ENCODE measurements at regions not wholly inside any gene's neighbourhood (a gene's known extent, or its start where the extent isn't known, plus 50 kb on each side); places are given as distances from the start of the nearest gene placed in this dataset.
A peak's percentile ranks its signal among the peaks of the same experiment; 100 is the strongest.

GRCh38 chr15:36263666-36264065, 315.8 kb upstream of the CDIN1 start:
- no peak for ATAC-seq (replicated peaks in 6 of 8)

GRCh38 chr15:36265422-36265821, 314.0 kb upstream of the CDIN1 start:
- no peaks in the 10 kb centered on the region for H3K4me1 ChIP-seq (replicated peaks in 1 of 2)
- in situ Hi-C loops (cut with MboI; ENCODE audit: low pct_unique_long_range_greater_than_20kb in 2 of 9, low sequenced_read_pairs in 9 of 9, unreplicated experiment in 9 of 9) = no loop called here
- no peak overlapping the region for H3K4me3 ChIP-seq
- 86 to 100% (median 93%) methylated on average over 1 of the region's 1 CpG; no CpG with 5 or more reads in 1 of the 10 experiments for WGBS, 10 experiments
- ATAC-seq (replicated peaks in 6 of 8) = no peak
- no peak overlapping the region for H3K27ac ChIP-seq

More at GRCh38 chr15:36263666-36264065, 315.8 kb upstream of the CDIN1 start:
- in situ Hi-C loops (cut with MboI; ENCODE audit: low pct_unique_long_range_greater_than_20kb in 2 of 9, low sequenced_read_pairs in 9 of 9, unreplicated experiment in 9 of 9) = no loop called here
- Histone ChIP-seq H3K4me3 (no peak overlapping the region), H3K27ac (no peak overlapping the region), H3K4me1 (replicated peaks in 1 of 2) (no peaks in the 10 kb centered on the region)
- 44 to 100% (median 92%) methylated on average over 1 to 2 of the region's 2 CpGs for WGBS, 10 experiments

- ATAC-seq (replicated peaks in 6 of 8) = no peak
- 20 to 100% (median 69%) methylated on average over 1 to 5 of the region's 5 CpGs; no CpG with 5 or more reads in 2 of the 10 experiments for WGBS, 10 experiments
- Histone ChIP-seq H3K4me1 (replicated peaks in 1 of 2) (peaks cover 0 to 3% of the 10 kb centered on the region in 2 donors), H3K4me3 (no peak overlapping the region), H3K27ac (no peak overlapping the region)
- in situ Hi-C loops (cut with MboI; ENCODE audit: low pct_unique_long_range_greater_than_20kb in 2 of 9, low sequenced_read_pairs in 9 of 9, unreplicated experiment in 9 of 9) = no loop called here
Measured at GRCh38 chr15:36271048-36271447, 308.4 kb upstream of the CDIN1 start.

GRCh38 chr15:36275656-36276055, 303.8 kb upstream of the CDIN1 start:
- in situ Hi-C loops (cut with MboI; ENCODE audit: low pct_unique_long_range_greater_than_20kb in 2 of 9, low sequenced_read_pairs in 9 of 9, unreplicated experiment in 9 of 9) = no loop called here
- no peak overlapping the region for H3K27ac ChIP-seq
- WGBS, 10 experiments = 21 to 100% (median 65%) methylated on average over 1 to 2 of the region's 2 CpGs

GRCh38 chr15:36278219-36278618, 301.2 kb upstream of the CDIN1 start:
- H3K4me3 ChIP-seq = no peak overlapping the region
- H3K4me1 ChIP-seq (replicated peaks in 1 of 2) = no peaks in the 10 kb centered on the region
- WGBS, 10 experiments = 83 to 100% methylated on average over 1 of the region's 1 CpG; no CpG with 5 or more reads in 8 of the 10 experiments
- no peak overlapping the region for H3K27ac ChIP-seq
- no peak for ATAC-seq (replicated peaks in 6 of 8)
- in situ Hi-C loops (cut with MboI; ENCODE audit: low pct_unique_long_range_greater_than_20kb in 2 of 9, low sequenced_read_pairs in 9 of 9, unreplicated experiment in 9 of 9) = no loop called here

More at GRCh38 chr15:36275656-36276055, 303.8 kb upstream of the CDIN1 start:
- no peak for ATAC-seq (replicated peaks in 6 of 8)
- peaks cover 0 to 3% of the 10 kb centered on the region in 2 donors for H3K4me1 ChIP-seq (replicated peaks in 1 of 2)
- H3K4me3 ChIP-seq = no peak overlapping the region

GRCh38 chr15:36282821-36283220, 296.6 kb upstream of the CDIN1 start:
- WGBS, 10 experiments = 43 to 100% (median 79%) methylated on average over 1 of the region's 1 CpG; no CpG with 5 or more reads in 2 of the 10 experiments
- Histone ChIP-seq H3K27ac (no peak overlapping the region), H3K4me3 (no peak overlapping the region), H3K4me1 (replicated peaks in 1 of 2) (peaks cover 0 to 3% of the 10 kb centered on the region in 2 donors)
- ATAC-seq (replicated peaks in 6 of 8) = no peak
- in situ Hi-C loops (cut with MboI; ENCODE audit: low pct_unique_long_range_greater_than_20kb in 2 of 9, low sequenced_read_pairs in 9 of 9, unreplicated experiment in 9 of 9) = no loop called here

- Histone ChIP-seq H3K27ac (no peak overlapping the region), H3K4me3 (no peak overlapping the region), H3K4me1 (replicated peaks in 1 of 2) (peaks cover 0 to 3% of the 10 kb centered on the region in 2 donors)
- in situ Hi-C loops (cut with MboI; ENCODE audit: low pct_unique_long_range_greater_than_20kb in 2 of 9, low sequenced_read_pairs in 9 of 9, unreplicated experiment in 9 of 9) = no loop called here
- no peak for ATAC-seq (replicated peaks in 6 of 8)
Measured at GRCh38 chr15:36284911-36285310, 294.5 kb upstream of the CDIN1 start.

- no peak overlapping the region for H3K27ac ChIP-seq
- WGBS, 10 experiments = 44 to 90% (median 78%) methylated on average over 2 to 3 of the region's 3 CpGs
- in situ Hi-C loops (cut with MboI; ENCODE audit: low pct_unique_long_range_greater_than_20kb in 2 of 9, low sequenced_read_pairs in 9 of 9, unreplicated experiment in 9 of 9) = no loop called here
- ATAC-seq (replicated peaks in 6 of 8) = no peak
- H3K4me3 ChIP-seq = no peak overlapping the region
- peaks cover 3 to 4% of the 10 kb centered on the region in 2 donors for H3K4me1 ChIP-seq (replicated peaks in 1 of 2)
Measured at GRCh38 chr15:36291501-36291900, 287.9 kb upstream of the CDIN1 start.

GRCh38 chr15:36294359-36294758, 285.1 kb upstream of the CDIN1 start:
- Histone ChIP-seq H3K4me1 (replicated peaks in 1 of 2) (peaks cover 0 to 4% of the 10 kb centered on the region in 2 donors), H3K4me3 (no peak overlapping the region), H3K27ac (no peak overlapping the region)
- WGBS, 10 experiments = 17 to 40% (median 25%) methylated on average over 1 of the region's 1 CpG; no CpG with 5 or more reads in 7 of the 10 experiments
- in situ Hi-C loops (cut with MboI; ENCODE audit: low pct_unique_long_range_greater_than_20kb in 2 of 9, low sequenced_read_pairs in 9 of 9, unreplicated experiment in 9 of 9) = no loop called here
- ATAC-seq (replicated peaks in 6 of 8) = no peak

GRCh38 chr15:36301947-36302346, 277.5 kb upstream of the CDIN1 start:
- H3K27ac ChIP-seq = no peak overlapping the region
- peak in 3 of 8 experiments; percentile 24 to 50 (median 33) for ATAC-seq (replicated peaks in 6 of 8)
- in situ Hi-C loops (cut with MboI; ENCODE audit: low pct_unique_long_range_greater_than_20kb in 2 of 9, low sequenced_read_pairs in 9 of 9, unreplicated experiment in 9 of 9) = no loop called here
- H3K4me3 ChIP-seq = no peak overlapping the region
- H3K4me1 ChIP-seq (replicated peaks in 1 of 2) = peaks cover 10 to 12% of the 10 kb centered on the region in 2 donors
- WGBS, 10 experiments = 17 to 82% (median 51%) methylated on average over 1 to 5 of the region's 5 CpGs; no CpG with 5 or more reads in 1 of the 10 experiments

- Histone ChIP-seq H3K27ac (no peak overlapping the region), H3K4me3 (no peak overlapping the region), H3K4me1 (replicated peaks in 1 of 2) (no peaks in the 10 kb centered on the region)
- WGBS, 10 experiments = 0 to 50% (median 33%) methylated on average over 1 of the region's 1 CpG; no CpG with 5 or more reads in 5 of the 10 experiments
- ATAC-seq (replicated peaks in 6 of 8) = peak in 1 of 8 experiments; percentile 12
- in situ Hi-C loops (cut with MboI; ENCODE audit: low pct_unique_long_range_greater_than_20kb in 2 of 9, low sequenced_read_pairs in 9 of 9, unreplicated experiment in 9 of 9) = no loop called here
Measured at GRCh38 chr15:36313021-36313420, 266.4 kb upstream of the CDIN1 start.

- Histone ChIP-seq H3K4me3 (no peak overlapping the region), H3K4me1 (replicated peaks in 1 of 2) (no peaks in the 10 kb centered on the region), H3K27ac (no peak overlapping the region)
- ATAC-seq (replicated peaks in 6 of 8) = no peak
- WGBS, 10 experiments = 58 to 100% (median 92%) methylated on average over 2 of the region's 2 CpGs; no CpG with 5 or more reads in 1 of the 10 experiments
- in situ Hi-C loops (cut with MboI; ENCODE audit: low pct_unique_long_range_greater_than_20kb in 2 of 9, low sequenced_read_pairs in 9 of 9, unreplicated experiment in 9 of 9) = no loop called here
Measured at GRCh38 chr15:36313736-36314280, 265.6 kb upstream of the CDIN1 start.

GRCh38 chr15:36315649-36316048, 263.8 kb upstream of the CDIN1 start:
- 55 to 100% (median 85%) methylated on average over 1 to 2 of the region's 2 CpGs; no CpG with 5 or more reads in 4 of the 10 experiments for WGBS, 10 experiments
- H3K27ac ChIP-seq = no peak overlapping the region
- H3K4me1 ChIP-seq (replicated peaks in 1 of 2) = no peaks in the 10 kb centered on the region
- in situ Hi-C loops (cut with MboI; ENCODE audit: low pct_unique_long_range_greater_than_20kb in 2 of 9, low sequenced_read_pairs in 9 of 9, unreplicated experiment in 9 of 9) = no loop called here
- no peak for ATAC-seq (replicated peaks in 6 of 8)
- no peak overlapping the region for H3K4me3 ChIP-seq

GRCh38 chr15:36323615-36324014, 255.8 kb upstream of the CDIN1 start:
- in situ Hi-C loops (cut with MboI; ENCODE audit: low pct_unique_long_range_greater_than_20kb in 2 of 9, low sequenced_read_pairs in 9 of 9, unreplicated experiment in 9 of 9) = no loop called here
- peak in 1 of 8 experiments; percentile 52 for ATAC-seq (replicated peaks in 6 of 8)
- Histone ChIP-seq H3K4me1 (replicated peaks in 1 of 2) (no peaks in the 10 kb centered on the region), H3K27ac (no peak overlapping the region), H3K4me3 (no peak overlapping the region)
- 0 to 96% (median 82%) methylated on average over 1 to 3 of the region's 3 CpGs for WGBS, 10 experiments
